ENCODE measurements at regions not wholly inside any gene's neighbourhood (a gene's known extent, or its start where the extent isn't known, plus 50 kb on each side); places are given as distances from the start of the nearest gene placed in this dataset.

GRCh38 chr1:238960071-238960470 is 426.3 kb upstream of the CHRM3 start:
- TF ChIP-seq, protein P1, sequence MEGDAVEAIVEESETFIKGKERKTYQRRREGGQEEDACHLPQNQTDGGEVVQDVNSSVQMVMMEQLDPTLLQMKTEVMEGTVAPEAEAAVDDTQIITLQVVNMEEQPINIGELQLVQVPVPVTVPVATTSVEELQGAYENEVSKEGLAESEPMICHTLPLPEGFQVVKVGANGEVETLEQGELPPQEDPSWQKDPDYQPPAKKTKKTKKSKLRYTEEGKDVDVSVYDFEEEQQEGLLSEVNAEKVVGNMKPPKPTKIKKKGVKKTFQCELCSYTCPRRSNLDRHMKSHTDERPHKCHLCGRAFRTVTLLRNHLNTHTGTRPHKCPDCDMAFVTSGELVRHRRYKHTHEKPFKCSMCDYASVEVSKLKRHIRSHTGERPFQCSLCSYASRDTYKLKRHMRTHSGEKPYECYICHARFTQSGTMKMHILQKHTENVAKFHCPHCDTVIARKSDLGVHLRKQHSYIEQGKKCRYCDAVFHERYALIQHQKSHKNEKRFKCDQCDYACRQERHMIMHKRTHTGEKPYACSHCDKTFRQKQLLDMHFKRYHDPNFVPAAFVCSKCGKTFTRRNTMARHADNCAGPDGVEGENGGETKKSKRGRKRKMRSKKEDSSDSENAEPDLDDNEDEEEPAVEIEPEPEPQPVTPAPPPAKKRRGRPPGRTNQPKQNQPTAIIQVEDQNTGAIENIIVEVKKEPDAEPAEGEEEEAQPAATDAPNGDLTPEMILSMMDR (IDR thresholded peaks at IDR 0.05): no peak
- TF ChIP-seq POLR2AphosphoS5 (IDR thresholded peaks at IDR 0.05) (no peak), EP300 (IDR thresholded peaks at IDR 0.05) (no peak), POLR2A (IDR thresholded peaks at IDR 0.05) (no peak)
